ENCODE measurements at regions not wholly inside any gene's neighbourhood (a gene's known extent, or its start where the extent isn't known, plus 50 kb on each side); places are given as distances from the start of the nearest gene placed in this dataset.
"Not testable (repeated sequence)": the region's sequence is repeated elsewhere in the genome, so short reads cannot be mapped to it uniquely, and the experiment has no call there.

- no peaks in the 10 kb centered on the region for H3K4me1 Mint-ChIP-seq (ENCODE audit: low read depth, unreplicated experiment)
- Histone ChIP-seq H4K20me1 (ENCODE audit: insufficient read depth, low read length) (no peaks in the 10 kb centered on the region), H3K9me3 (ENCODE audit: insufficient read depth, low read depth, low read length) (no peaks in the 10 kb centered on the region), H3K79me2 (ENCODE audit: insufficient read depth, low read length) (no peaks in the 10 kb centered on the region), H3K9ac (ENCODE audit: low read length) (no peak overlapping the region), H3K4me3 (ENCODE audit: insufficient read depth, low read depth, low read length) (no peak overlapping the region), H3K27ac (ENCODE audit: low read depth, low read length) (no peak overlapping the region), H3K4me2 (ENCODE audit: low read length) (no peak overlapping the region), H3K4me1 (ENCODE audit: insufficient read depth, low read length) (no peaks in the 10 kb centered on the region), H2AFZ (ENCODE audit: low read depth, low read length) (no peak overlapping the region), H3K36me3 (ENCODE audit: insufficient read depth, low read length) (no peaks in the 10 kb centered on the region), H3K27me3 (ENCODE audit: insufficient read depth, low read length) (no peaks in the 10 kb centered on the region)
- no peak for FAIRE-seq
- H3K27ac Mint-ChIP-seq (ENCODE audit: unreplicated experiment) = no peak overlapping the region
- TF ChIP-seq EZH2 (IDR thresholded peaks at IDR 0.05; ENCODE audit: insufficient read depth, low read length) (no peak), CTCF (IDR thresholded peaks at IDR 0.05; ENCODE audit: insufficient read depth, low read depth, low read length) (no peak)
- no peaks in the 10 kb centered on the region for H3K9me3 Mint-ChIP-seq (ENCODE audit: unreplicated experiment)
- H3K36me3 Mint-ChIP-seq (ENCODE audit: low read depth, unreplicated experiment) = no peaks in the 10 kb centered on the region
- no peak for DNase-seq (ENCODE audit: low read depth)
- H3K4me3 Mint-ChIP-seq (ENCODE audit: unreplicated experiment) = no peak overlapping the region
- H3K27me3 Mint-ChIP-seq (ENCODE audit: low read depth, unreplicated experiment) = no peaks in the 10 kb centered on the region
Measured at GRCh38 chr9:18063856-18064390, 410.0 kb upstream of the ADAMTSL1 start.

GRCh38 chr9:18066608-18067007 lies 407.3 kb upstream of the ADAMTSL1 start:
- not testable (repeated sequence) for H3K4me1 ChIP-seq (ENCODE audit: insufficient read depth, low read length); H3K27ac ChIP-seq (ENCODE audit: low read depth, low read length); H2AFZ ChIP-seq (ENCODE audit: low read depth, low read length); H3K4me3 Mint-ChIP-seq (ENCODE audit: unreplicated experiment); H3K4me3 ChIP-seq (ENCODE audit: insufficient read depth, low read depth, low read length); H3K27me3 ChIP-seq (ENCODE audit: insufficient read depth, low read length); H3K4me1 Mint-ChIP-seq (ENCODE audit: low read depth, unreplicated experiment); H3K4me2 ChIP-seq (ENCODE audit: low read length); H3K36me3 Mint-ChIP-seq (ENCODE audit: low read depth, unreplicated experiment); H3K79me2 ChIP-seq (ENCODE audit: insufficient read depth, low read length); H3K27me3 Mint-ChIP-seq (ENCODE audit: low read depth, unreplicated experiment); H3K9me3 Mint-ChIP-seq (ENCODE audit: unreplicated experiment); H3K36me3 ChIP-seq (ENCODE audit: insufficient read depth, low read length); FAIRE-seq; H4K20me1 ChIP-seq (ENCODE audit: insufficient read depth, low read length); H3K9ac ChIP-seq (ENCODE audit: low read length); H3K9me3 ChIP-seq (ENCODE audit: insufficient read depth, low read depth, low read length); DNase-seq (ENCODE audit: low read depth); H3K27ac Mint-ChIP-seq (ENCODE audit: unreplicated experiment)

- Histone ChIP-seq H3K4me1 (ENCODE audit: insufficient read depth, low read length) (no peaks in the 10 kb centered on the region), H3K9me3 (ENCODE audit: insufficient read depth, low read depth, low read length) (no peaks in the 10 kb centered on the region), H3K79me2 (ENCODE audit: insufficient read depth, low read length) (no peaks in the 10 kb centered on the region), H3K9ac (ENCODE audit: low read length) (no peak overlapping the region), H3K4me2 (ENCODE audit: low read length) (no peak overlapping the region), H3K4me3 (ENCODE audit: insufficient read depth, low read depth, low read length) (no peak overlapping the region), H4K20me1 (ENCODE audit: insufficient read depth, low read length) (no peaks in the 10 kb centered on the region), H2AFZ (ENCODE audit: low read depth, low read length) (no peak overlapping the region), H3K27ac (ENCODE audit: low read depth, low read length) (no peak overlapping the region), H3K36me3 (ENCODE audit: insufficient read depth, low read length) (no peaks in the 10 kb centered on the region), H3K27me3 (ENCODE audit: insufficient read depth, low read length) (no peaks in the 10 kb centered on the region)
- FAIRE-seq = no peak
- TF ChIP-seq CTCF (IDR thresholded peaks at IDR 0.05; ENCODE audit: insufficient read depth, low read depth, low read length) = no peak
- TF ChIP-seq EZH2 (IDR thresholded peaks at IDR 0.05; ENCODE audit: insufficient read depth, low read length) = no peak
- Mint-ChIP-seq H3K27me3 (ENCODE audit: low read depth, unreplicated experiment) (no peaks in the 10 kb centered on the region), H3K4me3 (ENCODE audit: unreplicated experiment) (no peak overlapping the region), H3K36me3 (ENCODE audit: low read depth, unreplicated experiment) (no peaks in the 10 kb centered on the region), H3K27ac (ENCODE audit: unreplicated experiment) (no peak overlapping the region), H3K9me3 (ENCODE audit: unreplicated experiment) (no peaks in the 10 kb centered on the region), H3K4me1 (ENCODE audit: low read depth, unreplicated experiment) (peaks cover 5% of the 10 kb centered on the region)
- DNase-seq (ENCODE audit: low read depth) = no peak
Measured at GRCh38 chr9:18067548-18068120, 406.3 kb upstream of the ADAMTSL1 start.

Measured in astrocyte (in vitro differentiated cells and primary cell).